Endodermal cell (in vitro differentiated cells): ENCODE measurements at regions not wholly inside any gene's neighbourhood (a gene's known extent, or its start where the extent isn't known, plus 50 kb on each side); places are given as distances from the start of the nearest gene placed in this dataset.
A peak's percentile ranks its signal among the peaks of the same experiment; 100 is the strongest.

Experiments
- DNase-seq: peaks from one replicate; pipeline ENCODE4 v3.0.0-alpha.2; 2017
- H3K27ac ChIP-seq: 2 replicates; pipeline ENCODE4 v1.5.1; 2013; ENCODE audit warnings: mild to moderate bottlenecking, low read depth, low read length, moderate library complexity
- H3K27me3 ChIP-seq: 2 replicates; pipeline ENCODE4 v1.6.1; 2013; ENCODE audit warnings: mild to moderate bottlenecking, low read length, moderate library complexity; ENCODE audit not compliant: insufficient read depth, control insufficient read depth, poor library complexity, severe bottlenecking
- H3K36me3 ChIP-seq: 2 replicates; pipeline ENCODE4 v1.7.0; 2013; ENCODE audit warnings: mild to moderate bottlenecking, low read length, moderate library complexity; ENCODE audit not compliant: control insufficient read depth, insufficient read depth
- H3K4me1 ChIP-seq: one replicate; pipeline ENCODE4 v1.7.0; 2013; ENCODE audit warnings: low read length; ENCODE audit not compliant: control insufficient read depth, insufficient read depth
- H3K4me3 ChIP-seq: 2 replicates; pipeline ENCODE4 v1.5.1; 2013; ENCODE audit warnings: mild to moderate bottlenecking, low read length, moderate library complexity
- H3K9ac ChIP-seq: 2 replicates; pipeline ENCODE4 v1.6.1; 2013; ENCODE audit warnings: mild to moderate bottlenecking, low read length, moderate library complexity; ENCODE audit not compliant: poor library complexity, severe bottlenecking; ENCODE audit errors: extremely low read depth
- H3K9me3 ChIP-seq: 2 replicates; pipeline ENCODE4 v1.6.1; 2013; ENCODE audit warnings: mild to moderate bottlenecking, low read length, moderate library complexity; ENCODE audit not compliant: control insufficient read depth
- H3K27ac Mint-ChIP-seq: 2 replicates; pipeline ENCODE4 v1.8.0; 2020; ENCODE audit warnings: mixed read lengths
- H3K27me3 Mint-ChIP-seq: 2 replicates; pipeline ENCODE4 v1.8.0; 2021; ENCODE audit warnings: mild to moderate bottlenecking, mixed read lengths; ENCODE audit not compliant: insufficient read depth
- H3K36me3 Mint-ChIP-seq: 2 replicates; pipeline ENCODE4 v1.8.0; 2020; ENCODE audit warnings: low read depth, mixed read lengths
- H3K4me1 Mint-ChIP-seq: 2 replicates; pipeline ENCODE4 v1.8.0; 2020; ENCODE audit warnings: mixed read lengths
- H3K4me3 Mint-ChIP-seq: 2 replicates; pipeline ENCODE4 v1.8.0; 2020; ENCODE audit warnings: mild to moderate bottlenecking, moderate library complexity, mixed read lengths
- H3K9me3 Mint-ChIP-seq: 2 replicates; pipeline ENCODE4 v1.8.0; 2020; ENCODE audit warnings: mild to moderate bottlenecking, mixed read lengths
- WGBS, 2 experiments: methylation state at CpG; one replicate each; pipeline versions ENCODE4 v1.1.5 to v1.1.7; 2013; ENCODE audit warnings: missing lambda C conversion rate in 2 of 2, mixed read lengths in 1 of 2; ENCODE audit not compliant: insufficient coverage in 1 of 2, insufficient read length in 1 of 2; 5-methylcytosine and 5-hydroxymethylcytosine counted together
- TF ChIP-seq, protein P1 (sequence below): fragments of 200-600 bp; sonication (generic); conservative IDR thresholded peaks from 2 replicates; pipeline ENCODE4 v1.5.0; 2021; ENCODE audit warnings: antibody characterized with exemption, mild to moderate bottlenecking

DNA sequence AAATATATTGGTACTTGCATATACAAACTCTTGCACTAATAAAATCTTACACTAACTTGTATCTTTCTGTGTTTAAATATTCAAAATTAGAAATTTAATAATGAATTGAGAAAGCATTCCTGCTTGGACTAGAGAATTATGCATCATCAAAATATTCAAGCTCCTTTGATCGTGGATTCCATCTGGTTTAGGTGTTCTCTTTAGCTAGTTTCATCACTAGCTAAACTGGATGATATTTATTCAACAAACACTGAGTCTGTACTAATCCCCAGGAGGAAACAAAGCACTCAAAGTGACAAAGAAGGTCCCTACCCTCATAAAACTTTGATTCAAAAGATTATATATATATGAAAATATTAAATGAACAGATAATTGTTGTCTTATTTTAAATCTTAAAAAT is 1360.9 kb upstream of the ALCAM start:
- Mint-ChIP-seq H3K27ac (no peak overlapping the region), H3K4me3 (no peak overlapping the region), H3K36me3 (no peaks in the 10 kb centered on the region), H3K4me1 (no peaks in the 10 kb centered on the region), H3K9me3 (no peaks in the 10 kb centered on the region), H3K27me3 (no peaks in the 10 kb centered on the region)
- Histone ChIP-seq H3K9me3 (no peaks in the 10 kb centered on the region), H3K36me3 (no peaks in the 10 kb centered on the region), H3K4me1 (no peaks in the 10 kb centered on the region), H3K27me3 (no peaks in the 10 kb centered on the region), H3K27ac (no peak overlapping the region), H3K9ac (no peak overlapping the region), H3K4me3 (no peak overlapping the region)
- no peak for DNase-seq
- TF ChIP-seq, protein P1, sequence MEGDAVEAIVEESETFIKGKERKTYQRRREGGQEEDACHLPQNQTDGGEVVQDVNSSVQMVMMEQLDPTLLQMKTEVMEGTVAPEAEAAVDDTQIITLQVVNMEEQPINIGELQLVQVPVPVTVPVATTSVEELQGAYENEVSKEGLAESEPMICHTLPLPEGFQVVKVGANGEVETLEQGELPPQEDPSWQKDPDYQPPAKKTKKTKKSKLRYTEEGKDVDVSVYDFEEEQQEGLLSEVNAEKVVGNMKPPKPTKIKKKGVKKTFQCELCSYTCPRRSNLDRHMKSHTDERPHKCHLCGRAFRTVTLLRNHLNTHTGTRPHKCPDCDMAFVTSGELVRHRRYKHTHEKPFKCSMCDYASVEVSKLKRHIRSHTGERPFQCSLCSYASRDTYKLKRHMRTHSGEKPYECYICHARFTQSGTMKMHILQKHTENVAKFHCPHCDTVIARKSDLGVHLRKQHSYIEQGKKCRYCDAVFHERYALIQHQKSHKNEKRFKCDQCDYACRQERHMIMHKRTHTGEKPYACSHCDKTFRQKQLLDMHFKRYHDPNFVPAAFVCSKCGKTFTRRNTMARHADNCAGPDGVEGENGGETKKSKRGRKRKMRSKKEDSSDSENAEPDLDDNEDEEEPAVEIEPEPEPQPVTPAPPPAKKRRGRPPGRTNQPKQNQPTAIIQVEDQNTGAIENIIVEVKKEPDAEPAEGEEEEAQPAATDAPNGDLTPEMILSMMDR, result no peak
- WGBS, 2 experiments, result 88 to 100% methylated on average over 1 of the region's 1 CpG

DNA sequence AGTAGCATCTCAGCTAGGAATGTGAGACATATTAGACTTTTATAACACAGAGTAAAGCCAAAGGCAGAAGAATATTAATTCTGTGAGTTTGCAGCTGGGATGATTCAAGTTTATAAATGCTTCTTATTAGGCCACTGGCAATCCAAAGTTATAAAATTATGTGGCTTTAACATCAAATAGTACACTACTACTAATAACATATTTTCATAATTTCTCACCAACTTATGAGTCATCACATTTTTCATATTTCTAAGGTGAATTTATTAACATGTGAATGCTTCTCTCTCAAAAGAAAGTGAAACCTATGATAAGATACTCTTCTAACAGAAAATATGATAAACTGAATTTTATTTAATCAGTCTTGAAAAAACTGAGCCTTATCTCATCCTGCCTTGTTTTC is 1348.2 kb upstream of the ALCAM start:
- H3K4me1 ChIP-seq, result no peaks in the 10 kb centered on the region
- no peaks in the 10 kb centered on the region for H3K4me1 Mint-ChIP-seq
- no peaks in the 10 kb centered on the region for H3K27me3 ChIP-seq
- no peak overlapping the region for H3K27ac ChIP-seq
- TF ChIP-seq, protein P1, result no peak
- H3K9me3 Mint-ChIP-seq, result peaks cover 5% of the 10 kb centered on the region
- no peaks in the 10 kb centered on the region for H3K27me3 Mint-ChIP-seq
- no peaks in the 10 kb centered on the region for H3K9me3 ChIP-seq
- H3K9ac ChIP-seq, result no peak overlapping the region
- H3K27ac Mint-ChIP-seq, result no peak overlapping the region
- no peak for DNase-seq
- H3K36me3 ChIP-seq, result no peaks in the 10 kb centered on the region
- no peaks in the 10 kb centered on the region for H3K36me3 Mint-ChIP-seq
- H3K4me3 Mint-ChIP-seq, result no peak overlapping the region
- H3K4me3 ChIP-seq, result no peak overlapping the region

DNA sequence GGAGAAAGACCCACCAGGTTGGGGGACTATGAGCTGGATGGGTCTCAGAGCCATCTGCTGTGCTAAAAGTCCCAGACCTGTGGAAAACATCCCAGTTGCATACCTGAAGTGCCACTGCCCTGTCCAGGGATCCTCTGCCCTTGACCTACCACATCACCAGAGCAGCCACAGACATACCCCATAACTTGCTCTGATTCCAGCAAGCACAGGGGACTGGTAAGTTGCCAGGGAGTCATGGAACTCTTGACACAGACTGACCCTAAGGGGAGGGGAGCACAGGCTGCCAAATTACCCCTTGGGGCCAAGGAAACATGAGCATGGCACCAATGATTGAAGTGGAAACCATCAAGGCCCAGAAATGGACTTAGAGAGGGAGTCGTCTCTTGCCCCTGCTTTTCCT is 1335.1 kb upstream of the ALCAM start:
- H3K4me3 Mint-ChIP-seq, result no peak overlapping the region
- Histone ChIP-seq H3K4me1 (no peaks in the 10 kb centered on the region), H3K9ac (no peak overlapping the region), H3K9me3 (no peaks in the 10 kb centered on the region), H3K4me3 (no peak overlapping the region), H3K36me3 (no peaks in the 10 kb centered on the region), H3K27ac (no peak overlapping the region), H3K27me3 (no peaks in the 10 kb centered on the region)
- H3K27me3 Mint-ChIP-seq, result no peaks in the 10 kb centered on the region
- no peaks in the 10 kb centered on the region for H3K9me3 Mint-ChIP-seq
- H3K27ac Mint-ChIP-seq, result peak overlapping the region; percentile 21
- H3K36me3 Mint-ChIP-seq, result no peaks in the 10 kb centered on the region
- 90 to 100% methylated on average over 1 of the region's 1 CpG for WGBS, 2 experiments
- no peak for DNase-seq
- TF ChIP-seq, protein P1, result no peak
- peaks cover 6% of the 10 kb centered on the region for H3K4me1 Mint-ChIP-seq
